Ovary (tissue), 7 donors: ENCODE measurements at regions not wholly inside any gene's neighbourhood (a gene's known extent, or its start where the extent isn't known, plus 50 kb on each side); places are given as distances from the start of the nearest gene placed in this dataset.

ENCODE experiments used
- DNase-seq, 5 donors: peaks; one replicate each; pipeline ENCODE4 v3.0.0-alpha.2; 2019 to 2020
- H3K27ac ChIP-seq, 2 donors: fragments of 200-600 bp; one replicate each; pipeline versions ENCODE4 v1.5.1 to v1.8.0; 2019 to 2022
- H3K27me3 ChIP-seq: fragments of 200-600 bp; one replicate; pipeline ENCODE4 v1.8.0; 2022
- H3K36me3 ChIP-seq: fragments of 200-600 bp; sonication (generic); one replicate; pipeline ENCODE4 v1.5.1; 2019
- H3K4me1 ChIP-seq: one replicate; pipeline ENCODE4 v1.8.1; 2013; ENCODE audit warnings: mild to moderate bottlenecking, moderate library complexity; ENCODE audit not compliant: insufficient read depth
- H3K4me3 ChIP-seq: fragments of 200-600 bp; sonication (generic); one replicate; pipeline ENCODE4 v1.5.1; 2017
- H3K9me3 ChIP-seq, 2 donors: fragments of 200-600 bp in 1 of 2; sonication (generic) in 1 of 2; one replicate each; pipeline versions ENCODE4 v1.5.1 to v1.8.1; 2013 to 2019; ENCODE audit warnings: mild to moderate bottlenecking in 1 of 2, moderate library complexity in 1 of 2
- EP300 ChIP-seq: sonication (generic); formaldehyde crosslinking; IDR thresholded peaks from one replicate; pipeline ENCODE4 v1.6.1; 2017; ENCODE audit warnings: antibody characterized with exemption
- POLR2A ChIP-seq: fragments of 450-650 bp; IDR thresholded peaks from one replicate; pipeline ENCODE4 v1.6.1; 2017; ENCODE audit warnings: antibody characterized with exemption, mild to moderate bottlenecking, moderate library complexity
- WGBS, 3 donors: extraction: QIAGEN DNeasy Blood & Tissue Kit in 1 of 3; methylation state at CpG; one replicate each; pipeline versions ENCODE4 v1.1.5 to v1.1.7; 2013 to 2017; 5-methylcytosine and 5-hydroxymethylcytosine counted together
- intact Hi-C, 4 donors: fragments of 100-400 bp; cut with DNase I; formaldehyde crosslinking; loops; one replicate each; pipeline versions ENCODE4 v1.11.0 to v1.15.1; 2022 to 2023
- TF ChIP-seq, protein P1 (sequence below), 3 donors: fragments of 450-650 bp in 2 of 3; fragments of 200-600 bp in 1 of 3; IDR thresholded peaks; one replicate each; pipeline versions ENCODE4 v1.5.1 to v1.8.0; 2016 to 2022; ENCODE audit warnings: antibody characterized with exemption in 3 of 3, mild to moderate bottlenecking in 1 of 3
- donor health status: DM: no; HTN: no; CAD: no; lungs with moderate emphysema.
- donor health status: DM: no; HTN: no; CAD: no.
- donor health status: Bipolar disorder and iron deficiency.
- donor health status: DM: no; HTN: no; CAD: no.
- donor health status: DM: yes; HTN: yes; CAD: no.

DNA sequence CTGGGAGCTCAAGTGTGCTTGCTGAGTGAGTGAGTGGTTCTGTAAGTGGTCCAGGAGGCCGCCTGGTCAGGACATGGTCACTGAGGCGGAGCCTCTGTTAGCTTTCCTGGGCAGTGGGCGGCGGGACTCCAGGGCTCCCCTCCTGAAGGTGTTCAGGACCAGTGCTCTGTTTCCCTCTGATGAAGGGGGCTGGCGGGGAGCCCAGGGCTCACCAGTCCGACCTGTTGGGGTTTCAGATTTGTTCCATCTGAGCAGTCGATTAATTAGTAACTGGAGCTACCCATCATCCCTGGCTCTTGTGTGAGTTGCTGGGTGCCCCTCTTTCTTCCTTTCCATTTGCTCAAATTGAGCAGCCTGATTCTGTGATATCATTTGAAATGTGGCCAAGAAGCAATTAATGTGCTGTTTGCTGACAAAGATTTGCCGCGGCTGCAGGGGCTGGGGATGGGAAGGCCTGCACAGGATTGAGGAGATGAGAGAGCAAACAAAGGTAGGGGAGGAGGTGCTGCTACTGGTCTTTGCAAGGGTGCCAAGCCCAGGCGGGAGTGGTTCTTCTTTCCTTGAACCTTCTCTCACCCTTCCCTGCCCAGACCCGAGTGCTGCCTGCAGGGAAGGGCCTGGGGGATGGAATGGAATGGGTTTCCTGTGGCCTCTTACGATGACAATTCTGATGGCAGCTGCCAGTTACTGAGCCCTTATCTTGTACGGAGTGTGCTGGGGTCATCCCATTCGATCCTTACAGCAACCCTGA lies 92.8 kb upstream of the PITX1 start:
- Histone ChIP-seq H3K4me1 (no peaks in the 10 kb centered on the region), H3K27ac (no peak overlapping the region), H3K36me3 (no peaks in the 10 kb centered on the region), H3K9me3 (no peaks in the 10 kb centered on the region), H3K4me3 (no peak overlapping the region), H3K27me3 (no peaks in the 10 kb centered on the region)
- intact Hi-C loops: no loop called here
- DNase-seq: no peak
- WGBS, 3 donors: 49 to 64% (median 50%) methylated on average over 14 of the region's 14 CpGs
- TF ChIP-seq EP300 (no peak), POLR2A (no peak)
- TF ChIP-seq, protein P1, sequence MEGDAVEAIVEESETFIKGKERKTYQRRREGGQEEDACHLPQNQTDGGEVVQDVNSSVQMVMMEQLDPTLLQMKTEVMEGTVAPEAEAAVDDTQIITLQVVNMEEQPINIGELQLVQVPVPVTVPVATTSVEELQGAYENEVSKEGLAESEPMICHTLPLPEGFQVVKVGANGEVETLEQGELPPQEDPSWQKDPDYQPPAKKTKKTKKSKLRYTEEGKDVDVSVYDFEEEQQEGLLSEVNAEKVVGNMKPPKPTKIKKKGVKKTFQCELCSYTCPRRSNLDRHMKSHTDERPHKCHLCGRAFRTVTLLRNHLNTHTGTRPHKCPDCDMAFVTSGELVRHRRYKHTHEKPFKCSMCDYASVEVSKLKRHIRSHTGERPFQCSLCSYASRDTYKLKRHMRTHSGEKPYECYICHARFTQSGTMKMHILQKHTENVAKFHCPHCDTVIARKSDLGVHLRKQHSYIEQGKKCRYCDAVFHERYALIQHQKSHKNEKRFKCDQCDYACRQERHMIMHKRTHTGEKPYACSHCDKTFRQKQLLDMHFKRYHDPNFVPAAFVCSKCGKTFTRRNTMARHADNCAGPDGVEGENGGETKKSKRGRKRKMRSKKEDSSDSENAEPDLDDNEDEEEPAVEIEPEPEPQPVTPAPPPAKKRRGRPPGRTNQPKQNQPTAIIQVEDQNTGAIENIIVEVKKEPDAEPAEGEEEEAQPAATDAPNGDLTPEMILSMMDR (IDR thresholded peaks at IDR 0.05): no peak

DNA sequence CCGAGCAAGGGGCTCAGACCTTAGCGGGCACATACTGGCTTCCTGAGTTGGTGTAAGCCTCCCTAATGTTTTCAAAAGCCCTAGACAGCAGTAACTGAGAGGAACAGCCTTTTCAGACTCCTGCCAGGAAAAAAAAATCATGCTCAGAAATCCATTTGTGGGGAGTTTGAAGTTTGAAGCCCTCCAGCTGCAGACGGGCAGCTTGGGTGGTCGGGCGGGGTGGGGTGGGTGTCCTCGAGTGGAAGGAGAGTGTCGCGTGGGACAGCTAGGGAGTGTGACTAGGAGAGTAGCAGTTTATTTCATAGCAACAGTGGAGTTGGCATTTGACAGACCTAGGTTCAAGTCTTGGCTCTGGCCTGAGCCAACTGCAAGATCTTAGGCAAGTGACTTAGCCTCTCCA lies 90.7 kb upstream of the PITX1 start:
- Histone ChIP-seq H3K27ac (no peak overlapping the region), H3K9me3 (no peaks in the 10 kb centered on the region), H3K36me3 (no peaks in the 10 kb centered on the region), H3K27me3 (no peaks in the 10 kb centered on the region), H3K4me3 (no peak overlapping the region), H3K4me1 (no peaks in the 10 kb centered on the region)
- intact Hi-C loops: no loop called here
- TF ChIP-seq, protein P1 (IDR thresholded peaks at IDR 0.05): no peak
- TF ChIP-seq EP300: no peak
- TF ChIP-seq POLR2A: no peak
- 25 to 31% (median 27%) methylated on average over 8 of the region's 8 CpGs for WGBS, 3 donors
- DNase-seq: no peak

DNA sequence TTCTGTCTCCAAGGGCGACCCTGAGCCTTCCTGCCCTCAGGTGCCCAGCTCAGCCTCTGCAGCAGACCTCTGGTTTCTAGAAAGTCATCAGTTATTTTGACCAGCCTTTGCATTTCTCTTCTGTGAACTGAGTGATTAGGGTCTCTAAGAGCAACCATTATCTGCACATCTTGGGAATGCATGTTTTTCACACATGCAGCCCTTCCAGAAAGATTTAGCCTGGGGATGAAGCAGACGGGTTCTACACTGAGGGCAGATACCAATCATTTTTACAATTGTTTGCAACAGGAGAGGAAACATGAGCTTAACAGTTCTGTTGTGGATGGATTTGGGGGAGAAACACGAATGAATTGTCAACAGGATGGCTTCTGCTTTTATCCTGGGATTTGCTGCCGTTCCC lies 90.1 kb upstream of the PITX1 start:
- intact Hi-C loops: no loop called here
- DNase-seq: no peak
- Histone ChIP-seq H3K4me3 (no peak overlapping the region), H3K27ac (no peak overlapping the region), H3K36me3 (no peaks in the 10 kb centered on the region), H3K27me3 (no peaks in the 10 kb centered on the region), H3K4me1 (no peaks in the 10 kb centered on the region), H3K9me3 (no peaks in the 10 kb centered on the region)
- TF ChIP-seq, protein P1 (IDR thresholded peaks at IDR 0.05): no peak
- TF ChIP-seq POLR2A (no peak), EP300 (no peak)
- 23 to 28% (median 25%) methylated on average over 4 of the region's 4 CpGs for WGBS, 3 donors

DNA sequence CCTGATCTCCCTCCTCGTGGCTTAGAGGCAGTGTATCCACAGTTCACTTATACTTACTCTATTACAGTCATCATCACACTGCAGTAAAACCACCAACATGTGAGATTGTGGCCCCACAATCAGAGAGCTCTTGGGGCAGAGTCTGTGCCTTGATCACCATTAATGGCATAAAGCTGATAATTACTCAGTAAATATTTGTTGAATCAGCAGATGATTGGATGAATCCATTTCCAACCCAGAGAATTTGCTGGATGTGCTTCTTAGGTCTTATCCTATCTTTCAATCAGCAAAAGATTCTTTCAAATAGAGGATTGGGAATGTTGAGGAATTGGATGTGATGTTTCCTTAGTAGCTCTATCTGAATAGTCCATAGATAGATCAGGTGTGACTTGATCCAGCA lies 88.8 kb upstream of the PITX1 start:
- Histone ChIP-seq H3K4me3 (no peak overlapping the region), H3K27me3 (no peaks in the 10 kb centered on the region), H3K4me1 (no peaks in the 10 kb centered on the region), H3K9me3 (no peaks in the 10 kb centered on the region), H3K27ac (no peak overlapping the region), H3K36me3 (no peaks in the 10 kb centered on the region)
- no peak for DNase-seq
- WGBS, 3 donors: 80 to 90% (median 81%) methylated on average over 1 of the region's 1 CpG
- intact Hi-C loops: no loop called here
- TF ChIP-seq EP300 (no peak), POLR2A (no peak)
- TF ChIP-seq, protein P1 (IDR thresholded peaks at IDR 0.05): no peak
